Fibroblast of skin of right quadriceps (primary cell): ENCODE measurements at regions not wholly inside any gene's neighbourhood (a gene's known extent, or its start where the extent isn't known, plus 50 kb on each side); places are given as distances from the start of the nearest gene placed in this dataset.
"Not testable (repeated sequence)": the region's sequence is repeated elsewhere in the genome, so short reads cannot be mapped to it uniquely, and the experiment has no call there.

Source experiments
- DNase-seq: peaks from one replicate; pipeline ENCODE4 v3.0.0-alpha.2; 2013

- no peak for DNase-seq
Observed at GRCh38 chr12:11446372-11446771, 51.0 kb upstream of the PRB2 start.

- DNase-seq: no peak
Observed at GRCh38 chr12:11457996-11458645, 62.8 kb upstream of the PRB2 start.

- no peak for DNase-seq
Observed at GRCh38 chr12:11460343-11461023, 65.1 kb upstream of the PRB2 start.

- DNase-seq: no peak
Observed at GRCh38 chr12:11461433-11461832, 66.1 kb upstream of the PRB2 start.

- no peak for DNase-seq
Observed at GRCh38 chr12:11477110-11477509, 81.7 kb upstream of the PRB2 start.

- DNase-seq: no peak
Observed at GRCh38 chr12:11482955-11483354, 87.6 kb upstream of the PRB2 start.

GRCh38 chr12:11486623-11487444 is 91.5 kb upstream of the PRB2 start:
- DNase-seq: peak; percentile 86

- DNase-seq: no peak
Observed at GRCh38 chr12:11496157-11496851, 100.9 kb upstream of the PRB2 start.

- DNase-seq: no peak
Observed at GRCh38 chr12:11497438-11497837, 102.1 kb upstream of the PRB2 start.

- DNase-seq: no peak
Observed at GRCh38 chr12:11497995-11498394, 102.6 kb upstream of the PRB2 start.

GRCh38 chr12:11498574-11498973 is 103.2 kb upstream of the PRB2 start:
- DNase-seq: not testable (repeated sequence)

- DNase-seq: no peak
Observed at GRCh38 chr12:11499806-11500187, 104.4 kb upstream of the PRB2 start.

- peak; percentile 72 for DNase-seq
Observed at GRCh38 chr12:11500188-11500860, 105.0 kb upstream of the PRB2 start.

GRCh38 chr12:11500861-11501230 is 105.5 kb upstream of the PRB2 start:
- no peak for DNase-seq

- DNase-seq: peak; percentile 34
Observed at GRCh38 chr12:11508699-11509098, 113.3 kb upstream of the PRB2 start.

GRCh38 chr12:11509326-11509725 is 114.0 kb upstream of the PRB2 start:
- no peak for DNase-seq

GRCh38 chr12:11510671-11511070 is 115.3 kb upstream of the PRB2 start:
- no peak for DNase-seq

GRCh38 chr12:11513288-11513687 is 117.9 kb upstream of the PRB2 start:
- DNase-seq: no peak

GRCh38 chr12:11517080-11517479 is 121.7 kb upstream of the PRB2 start:
- DNase-seq: no peak

- DNase-seq: peak; percentile 17
Observed at GRCh38 chr12:11524446-11524845, 125.0 kb upstream of the ETV6 start.

- no peak for DNase-seq
Observed at GRCh38 chr12:11534064-11534463, 115.4 kb upstream of the ETV6 start.

- no peak for DNase-seq
Observed at GRCh38 chr12:11535127-11535526, 114.3 kb upstream of the ETV6 start.

- no peak for DNase-seq
Observed at GRCh38 chr12:11539156-11539555, 110.3 kb upstream of the ETV6 start.
